Thoracic aorta (tissue), 2 donors: ENCODE measurements at regions not wholly inside any gene's neighbourhood (a gene's known extent, or its start where the extent isn't known, plus 50 kb on each side); places are given as distances from the start of the nearest gene placed in this dataset.
"Not testable (repeated sequence)": the region's sequence is repeated elsewhere in the genome, so short reads cannot be mapped to it uniquely, and the experiment has no call there.

Source experiments
- ATAC-seq: fragments of 150-250 bp; one replicate; pipeline ENCODE4 v1.8.0; 2017; ENCODE audit warnings: low read depth; ENCODE audit not compliant: insufficient number of reproducible peaks, low FRiP score
- DNase-seq: peaks from one replicate; pipeline ENCODE4 v3.0.0-alpha.2; 2020; ENCODE audit warnings: low spot score
- H3K27ac ChIP-seq, 2 donors: fragments of 200-600 bp; sonication (generic); 1 replicate in 1 of 2; 2 replicates in 1 of 2; pipeline ENCODE4 v1.5.1; 2016; ENCODE audit warnings: mild to moderate bottlenecking in 2 of 2, moderate library complexity in 2 of 2
- H3K27me3 ChIP-seq: fragments of 200-600 bp; sonication (generic); replicated peaks from 2 replicates; pipeline ENCODE4 v1.6.0; 2016; ENCODE audit warnings: mild to moderate bottlenecking; ENCODE audit not compliant: insufficient read depth
- H3K36me3 ChIP-seq: fragments of 200-600 bp; sonication (generic); one replicate; pipeline ENCODE4 v1.5.1; 2016
- H3K4me1 ChIP-seq, 2 donors: fragments of 200-600 bp; sonication (generic); 1 replicate in 1 of 2; 2 replicates in 1 of 2; pipeline versions ENCODE4 v1.5.1 to v1.6.0; 2016; ENCODE audit warnings: low read depth in 2 of 2, mild to moderate bottlenecking in 1 of 2; ENCODE audit not compliant: control insufficient read depth in 1 of 2
- H3K4me3 ChIP-seq: fragments of 200-600 bp; sonication (generic); 2 replicates; pipeline ENCODE4 v1.5.1; 2016; ENCODE audit warnings: mild to moderate bottlenecking
- H3K9me3 ChIP-seq: fragments of 200-600 bp; sonication (generic); 2 replicates; pipeline ENCODE4 v1.5.1; 2016
- CTCF ChIP-seq: fragments of 200-600 bp; sonication (generic); IDR thresholded peaks from one replicate; pipeline ENCODE4 v1.5.1; 2019; ENCODE audit warnings: antibody characterized with exemption

- Histone ChIP-seq H3K4me1 (no peaks in the 10 kb centered on the region), H3K4me3 (no peak overlapping the region), H3K36me3 (no peaks in the 10 kb centered on the region), H3K27ac (no peak overlapping the region), H3K27me3 (no peaks in the 10 kb centered on the region), H3K9me3 (no peaks in the 10 kb centered on the region)
- DNase-seq, result no peak
- no peak for ATAC-seq
- no peak for TF ChIP-seq CTCF
Observed at GRCh38 chr1:238443687-238444086, 553.0 kb upstream of the ZP4 start.

- no peaks in the 10 kb centered on the region for H3K27me3 ChIP-seq
- no peak for DNase-seq
- H3K27ac ChIP-seq, result no peak overlapping the region
- no peak for TF ChIP-seq CTCF
- H3K4me1 ChIP-seq, result no peaks in the 10 kb centered on the region
- no peaks in the 10 kb centered on the region for H3K9me3 ChIP-seq
- no peaks in the 10 kb centered on the region for H3K36me3 ChIP-seq
- no peak for ATAC-seq
- no peak overlapping the region for H3K4me3 ChIP-seq
Observed at GRCh38 chr1:238439511-238439910, 548.8 kb upstream of the ZP4 start.

GRCh38 chr1:238438311-238439270, 547.9 kb upstream of the ZP4 start:
- Histone ChIP-seq H3K36me3 (no peaks in the 10 kb centered on the region), H3K4me1 (no peaks in the 10 kb centered on the region), H3K4me3 (no peak overlapping the region), H3K27me3 (no peaks in the 10 kb centered on the region), H3K27ac (no peak overlapping the region), H3K9me3 (no peaks in the 10 kb centered on the region)
- DNase-seq, result no peak
- no peak for ATAC-seq
- TF ChIP-seq CTCF, result no peak

- H3K27ac ChIP-seq, H3K36me3 ChIP-seq, DNase-seq, H3K4me3 ChIP-seq, ATAC-seq, H3K9me3 ChIP-seq, H3K4me1 ChIP-seq, H3K27me3 ChIP-seq: not testable (repeated sequence)
Observed at GRCh38 chr1:238429703-238430102, 539.0 kb upstream of the ZP4 start.

GRCh38 chr1:238419209-238419608, 528.5 kb upstream of the ZP4 start:
- H3K4me1 ChIP-seq, result no peaks in the 10 kb centered on the region
- H3K27me3 ChIP-seq, result no peaks in the 10 kb centered on the region
- no peak overlapping the region for H3K27ac ChIP-seq
- H3K9me3 ChIP-seq, result no peaks in the 10 kb centered on the region
- no peak for ATAC-seq
- TF ChIP-seq CTCF, result no peak
- H3K4me3 ChIP-seq, result no peak overlapping the region
- no peak for DNase-seq
- no peaks in the 10 kb centered on the region for H3K36me3 ChIP-seq
